ENCODE measurements at regions not wholly inside any gene's neighbourhood (a gene's known extent, or its start where the extent isn't known, plus 50 kb on each side); places are given as distances from the start of the nearest gene placed in this dataset.

GRCh38 chr5:167631191-167631590 lies 660.3 kb upstream of the WWC1 start:
- H3K9me3 Mint-ChIP-seq = peaks cover 5% of the 10 kb centered on the region
- no peaks in the 10 kb centered on the region for H3K36me3 Mint-ChIP-seq (ENCODE audit: low read depth)
- H3K4me3 Mint-ChIP-seq = no peak overlapping the region
- H3K27me3 Mint-ChIP-seq = no peaks in the 10 kb centered on the region
- H3K4me1 Mint-ChIP-seq (ENCODE audit: low read depth) = no peaks in the 10 kb centered on the region
- no peak overlapping the region for H3K27ac Mint-ChIP-seq

DNA sequence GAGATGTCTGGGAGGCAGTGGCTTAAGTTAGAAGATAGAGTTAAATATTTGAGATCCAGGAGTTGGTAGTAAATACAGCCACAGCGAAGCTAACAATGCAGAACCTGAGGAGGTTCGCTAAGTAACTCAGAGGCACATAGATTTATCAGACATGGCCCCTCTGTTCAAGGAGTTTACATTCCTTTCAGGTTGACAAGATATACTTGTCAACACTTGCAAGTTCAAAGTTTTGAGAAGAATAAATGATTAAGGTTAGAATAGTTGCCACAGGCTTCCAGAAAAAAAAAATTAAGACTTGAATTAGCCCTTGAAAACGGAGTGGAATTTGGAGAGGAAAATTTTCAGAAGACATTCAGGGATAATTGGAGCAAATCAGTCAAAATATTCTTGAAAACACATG lies 658.3 kb upstream of the WWC1 start:
- Mint-ChIP-seq H3K9me3 (peaks cover 5% of the 10 kb centered on the region), H3K36me3 (ENCODE audit: low read depth) (no peaks in the 10 kb centered on the region), H3K27ac (no peak overlapping the region), H3K4me1 (ENCODE audit: low read depth) (no peaks in the 10 kb centered on the region), H3K27me3 (no peaks in the 10 kb centered on the region), H3K4me3 (no peak overlapping the region)

DNA sequence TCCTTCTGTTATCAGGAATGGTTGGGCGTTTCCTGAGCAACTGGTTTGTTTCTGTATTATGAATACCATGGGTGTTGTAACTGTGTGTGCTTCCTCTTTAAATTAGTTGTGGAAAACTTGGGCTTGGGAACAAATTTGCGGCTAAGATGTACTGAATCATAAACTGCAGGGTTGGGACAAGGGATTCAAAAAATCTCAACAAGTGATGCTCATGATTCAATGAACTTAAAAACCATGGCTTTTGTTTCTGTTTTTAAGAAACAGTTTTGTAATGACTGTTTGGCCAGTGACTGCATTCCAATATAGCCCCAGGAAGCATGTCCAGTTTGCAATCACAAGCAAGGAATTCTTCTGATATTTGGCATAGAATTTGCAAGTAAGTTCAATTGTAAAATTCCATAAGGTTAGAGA lies 657.5 kb upstream of the WWC1 start:
- no peaks in the 10 kb centered on the region for H3K27me3 Mint-ChIP-seq
- peaks cover 5% of the 10 kb centered on the region for H3K9me3 Mint-ChIP-seq
- H3K27ac Mint-ChIP-seq = no peak overlapping the region
- no peaks in the 10 kb centered on the region for H3K4me1 Mint-ChIP-seq (ENCODE audit: low read depth)
- no peak overlapping the region for H3K4me3 Mint-ChIP-seq
- no peaks in the 10 kb centered on the region for H3K36me3 Mint-ChIP-seq (ENCODE audit: low read depth)

DNA sequence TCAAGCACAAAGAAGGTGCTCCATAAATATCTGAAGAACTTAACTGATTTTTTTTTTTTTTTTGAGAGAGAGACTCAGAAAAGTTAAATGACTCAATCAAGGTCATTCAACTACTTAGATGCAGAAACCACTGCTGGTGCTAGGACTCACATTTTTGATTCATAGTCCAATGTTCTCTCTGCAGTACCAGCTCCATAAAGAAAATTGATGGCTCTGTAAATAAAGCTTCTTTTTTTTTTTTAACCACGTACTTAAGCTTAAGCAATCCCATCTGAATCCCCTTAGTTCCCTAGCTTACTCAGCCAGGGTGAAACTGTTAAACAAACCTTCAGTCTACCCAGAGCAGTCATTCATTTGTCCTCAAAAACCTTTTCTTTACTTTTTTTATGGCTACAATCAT lies 657.0 kb upstream of the WWC1 start:
- Mint-ChIP-seq H3K27me3 (no peaks in the 10 kb centered on the region), H3K4me1 (ENCODE audit: low read depth) (no peaks in the 10 kb centered on the region), H3K36me3 (ENCODE audit: low read depth) (no peaks in the 10 kb centered on the region), H3K4me3 (no peak overlapping the region), H3K27ac (no peak overlapping the region), H3K9me3 (peaks cover 5% of the 10 kb centered on the region)

- Mint-ChIP-seq H3K9me3 (peaks cover 4% of the 10 kb centered on the region), H3K27me3 (no peaks in the 10 kb centered on the region), H3K4me3 (no peak overlapping the region)
These were observed 652.6 kb upstream of the WWC1 start for GRCh38 chr5:167638816-167639215.

DNA sequence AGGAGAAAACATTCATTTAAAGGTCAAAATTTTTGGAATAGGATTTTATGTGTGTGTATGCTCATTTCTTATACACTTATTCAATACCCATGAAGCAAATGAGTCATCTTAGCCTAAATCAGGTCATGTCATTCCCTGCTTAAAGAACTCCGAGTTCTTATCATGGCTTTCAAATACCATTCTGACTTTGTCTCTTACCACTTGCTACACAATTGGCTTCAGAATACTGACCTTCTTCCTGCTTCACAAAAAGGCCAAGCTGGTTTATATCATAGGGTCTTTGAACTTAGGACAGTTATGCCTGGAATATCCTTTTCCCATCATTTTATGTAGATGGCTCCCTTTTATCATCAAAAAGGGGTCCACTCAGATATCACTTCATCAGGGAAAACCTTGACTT lies 652.2 kb upstream of the WWC1 start:
- Mint-ChIP-seq H3K27ac (no peak overlapping the region), H3K9me3 (peaks cover 4% of the 10 kb centered on the region), H3K36me3 (ENCODE audit: low read depth) (no peaks in the 10 kb centered on the region), H3K27me3 (no peaks in the 10 kb centered on the region), H3K4me3 (no peak overlapping the region), H3K4me1 (ENCODE audit: low read depth) (no peaks in the 10 kb centered on the region)

More at GRCh38 chr5:167638816-167639215, 652.6 kb upstream of the WWC1 start:
- no peak overlapping the region for H3K27ac Mint-ChIP-seq
- no peaks in the 10 kb centered on the region for H3K36me3 Mint-ChIP-seq (ENCODE audit: low read depth)
- no peaks in the 10 kb centered on the region for H3K4me1 Mint-ChIP-seq (ENCODE audit: low read depth)

GRCh38 chr5:167639766-167640165 lies 651.7 kb upstream of the WWC1 start:
- H3K36me3 Mint-ChIP-seq (ENCODE audit: low read depth) = no peaks in the 10 kb centered on the region
- peaks cover 4% of the 10 kb centered on the region for H3K9me3 Mint-ChIP-seq

DNA sequence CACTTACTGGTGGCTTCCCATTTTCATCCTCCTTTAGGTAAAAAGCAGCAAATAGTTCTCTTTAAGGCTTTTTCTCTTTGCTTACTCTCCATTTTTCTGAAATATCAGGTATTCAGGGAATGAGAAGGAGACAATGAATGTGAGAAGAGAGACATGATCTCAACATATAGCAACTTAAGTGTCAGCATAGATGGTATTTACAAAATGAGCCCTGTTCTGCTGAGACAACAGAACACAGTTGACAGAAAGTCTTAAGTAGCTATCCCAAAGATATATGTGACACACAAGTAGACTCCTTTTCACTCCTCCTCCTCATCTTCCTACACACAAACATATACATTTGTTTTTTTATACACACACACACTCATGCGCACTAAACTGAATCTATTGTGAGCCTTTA lies 649.3 kb upstream of the WWC1 start:
- Mint-ChIP-seq H3K27ac (no peak overlapping the region), H3K4me1 (ENCODE audit: low read depth) (no peaks in the 10 kb centered on the region), H3K27me3 (no peaks in the 10 kb centered on the region), H3K36me3 (ENCODE audit: low read depth) (no peaks in the 10 kb centered on the region), H3K4me3 (no peak overlapping the region), H3K9me3 (peaks cover 4% of the 10 kb centered on the region)

More at GRCh38 chr5:167639766-167640165, 651.7 kb upstream of the WWC1 start:
- no peak overlapping the region for H3K4me3 Mint-ChIP-seq
- H3K4me1 Mint-ChIP-seq (ENCODE audit: low read depth) = no peaks in the 10 kb centered on the region
- no peaks in the 10 kb centered on the region for H3K27me3 Mint-ChIP-seq
- no peak overlapping the region for H3K27ac Mint-ChIP-seq

GRCh38 chr5:167642779-167643517 lies 648.5 kb upstream of the WWC1 start:
- Mint-ChIP-seq H3K4me1 (ENCODE audit: low read depth) (no peaks in the 10 kb centered on the region), H3K27me3 (no peaks in the 10 kb centered on the region), H3K36me3 (ENCODE audit: low read depth) (no peaks in the 10 kb centered on the region), H3K27ac (no peak overlapping the region), H3K9me3 (peaks cover 4% of the 10 kb centered on the region), H3K4me3 (no peak overlapping the region)

DNA sequence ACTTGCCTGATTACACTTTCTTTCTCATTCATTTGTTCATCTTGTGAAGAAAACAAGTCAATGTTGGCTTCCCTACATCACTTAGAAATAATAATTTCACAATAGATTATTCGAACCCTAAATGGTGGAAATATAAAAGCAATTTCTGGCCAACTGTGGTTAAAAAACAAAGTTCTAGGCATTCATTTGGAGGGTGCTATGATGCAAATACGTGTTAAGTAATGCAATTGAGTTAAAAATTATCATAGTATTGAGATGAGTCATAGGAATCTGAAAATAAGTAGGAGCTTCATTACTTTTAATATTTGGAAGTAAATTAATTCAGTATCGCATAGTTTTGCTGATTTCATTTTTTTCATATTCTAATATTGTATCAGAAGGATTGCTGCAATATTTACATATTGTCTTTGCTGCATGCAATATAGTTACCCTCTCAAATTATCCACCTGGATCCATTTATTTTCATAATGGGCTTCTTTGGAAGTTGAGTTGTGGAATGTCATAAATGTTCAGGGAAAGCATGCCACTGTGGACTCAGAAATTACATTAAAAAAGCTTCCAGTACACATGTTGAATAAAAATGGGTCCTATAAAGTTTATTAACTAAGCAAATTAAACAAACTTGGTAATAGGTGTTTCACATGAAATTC lies 647.7 kb upstream of the WWC1 start:
- Mint-ChIP-seq H3K27me3 (no peaks in the 10 kb centered on the region), H3K9me3 (peaks cover 4% of the 10 kb centered on the region), H3K36me3 (ENCODE audit: low read depth) (no peaks in the 10 kb centered on the region), H3K4me3 (no peak overlapping the region), H3K4me1 (ENCODE audit: low read depth) (no peaks in the 10 kb centered on the region), H3K27ac (no peak overlapping the region)

DNA sequence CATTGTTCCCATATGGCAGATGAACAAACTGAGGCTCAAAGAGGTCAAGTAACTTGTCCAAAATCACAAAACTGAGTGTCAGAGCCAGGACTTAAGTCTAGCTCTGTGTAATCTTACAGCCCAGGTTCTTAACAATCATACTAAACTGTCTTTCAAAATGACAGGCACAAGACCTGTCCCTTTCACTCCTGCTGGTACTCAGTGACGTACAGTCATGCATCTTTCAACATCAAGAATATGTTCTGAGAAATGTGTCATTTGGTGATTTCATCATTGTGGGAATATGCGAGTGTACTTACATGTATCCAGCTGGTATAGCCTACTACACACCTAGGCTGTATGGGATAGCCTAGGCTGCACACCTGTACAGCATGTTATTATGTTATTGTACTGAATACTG lies 646.8 kb upstream of the WWC1 start:
- Mint-ChIP-seq H3K27me3 (no peaks in the 10 kb centered on the region), H3K36me3 (ENCODE audit: low read depth) (no peaks in the 10 kb centered on the region), H3K9me3 (peaks cover 4% of the 10 kb centered on the region)

GRCh38 chr5:167649471-167649870 lies 642.0 kb upstream of the WWC1 start:
- H3K4me1 Mint-ChIP-seq (ENCODE audit: low read depth) = no peaks in the 10 kb centered on the region
- no peaks in the 10 kb centered on the region for H3K9me3 Mint-ChIP-seq
- H3K27ac Mint-ChIP-seq = no peak overlapping the region
- no peaks in the 10 kb centered on the region for H3K27me3 Mint-ChIP-seq
- no peak overlapping the region for H3K4me3 Mint-ChIP-seq
- no peaks in the 10 kb centered on the region for H3K36me3 Mint-ChIP-seq (ENCODE audit: low read depth)

More for the DNA sequence above, 646.8 kb upstream of the WWC1 start:
- H3K4me3 Mint-ChIP-seq = no peak overlapping the region
- no peaks in the 10 kb centered on the region for H3K4me1 Mint-ChIP-seq (ENCODE audit: low read depth)
- H3K27ac Mint-ChIP-seq = no peak overlapping the region

GRCh38 chr5:167652690-167653089 lies 638.8 kb upstream of the WWC1 start:
- Mint-ChIP-seq H3K9me3 (peaks cover 4% of the 10 kb centered on the region), H3K27ac (no peak overlapping the region), H3K27me3 (no peaks in the 10 kb centered on the region), H3K4me1 (ENCODE audit: low read depth) (no peaks in the 10 kb centered on the region), H3K36me3 (ENCODE audit: low read depth) (no peaks in the 10 kb centered on the region), H3K4me3 (no peak overlapping the region)

- no peaks in the 10 kb centered on the region for H3K27me3 Mint-ChIP-seq
- H3K4me1 Mint-ChIP-seq (ENCODE audit: low read depth) = no peaks in the 10 kb centered on the region
- no peaks in the 10 kb centered on the region for H3K36me3 Mint-ChIP-seq (ENCODE audit: low read depth)
- no peak overlapping the region for H3K4me3 Mint-ChIP-seq
- H3K27ac Mint-ChIP-seq = no peak overlapping the region
- peaks cover 4% of the 10 kb centered on the region for H3K9me3 Mint-ChIP-seq
These were observed 637.8 kb upstream of the WWC1 start for GRCh38 chr5:167653645-167654106.

DNA sequence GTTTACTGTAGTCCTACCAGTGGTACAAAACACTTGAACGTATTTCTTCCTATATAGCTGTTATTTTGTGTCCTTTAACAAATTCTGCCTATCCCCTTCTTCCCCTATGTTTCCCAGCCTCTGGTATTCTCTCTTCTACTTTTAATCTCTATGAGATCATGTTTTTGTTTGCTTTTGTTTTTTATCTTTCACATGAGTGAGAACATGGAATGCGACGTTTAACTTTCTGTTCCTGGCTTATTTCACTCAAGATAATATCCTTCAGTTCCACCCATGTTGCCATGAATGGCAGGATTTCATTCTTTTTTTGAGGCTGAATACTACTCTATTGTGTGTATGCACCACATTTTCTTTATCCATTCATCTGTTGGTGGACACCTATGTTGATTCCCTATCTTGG lies 634.4 kb upstream of the WWC1 start:
- no peak overlapping the region for H3K4me3 Mint-ChIP-seq
- H3K27me3 Mint-ChIP-seq = no peaks in the 10 kb centered on the region

DNA sequence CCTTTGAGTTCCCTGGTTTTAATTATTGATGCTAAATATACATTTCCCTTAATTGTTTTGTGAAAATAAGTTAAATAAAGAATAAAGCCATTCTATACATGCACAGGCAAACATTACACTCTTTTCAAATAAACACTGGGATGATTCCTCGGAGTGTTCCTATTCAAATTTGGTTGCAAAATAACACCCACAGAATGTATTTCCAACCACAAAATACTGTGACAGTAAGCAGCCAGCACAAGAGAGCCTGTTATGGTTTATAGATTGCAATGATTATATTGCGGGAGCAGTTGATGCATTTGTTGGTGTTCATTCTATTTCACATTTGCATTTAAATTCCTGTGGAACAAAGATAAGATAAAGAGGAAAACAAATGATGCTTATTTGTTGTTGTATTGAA lies 632.6 kb upstream of the WWC1 start:
- H3K9me3 Mint-ChIP-seq = peaks cover 4% of the 10 kb centered on the region
- no peaks in the 10 kb centered on the region for H3K36me3 Mint-ChIP-seq (ENCODE audit: low read depth)
- no peak overlapping the region for H3K4me3 Mint-ChIP-seq
- H3K27me3 Mint-ChIP-seq = no peaks in the 10 kb centered on the region
- no peaks in the 10 kb centered on the region for H3K4me1 Mint-ChIP-seq (ENCODE audit: low read depth)
- H3K27ac Mint-ChIP-seq = no peak overlapping the region

More for the DNA sequence above, 634.4 kb upstream of the WWC1 start:
- Mint-ChIP-seq H3K4me1 (ENCODE audit: low read depth) (no peaks in the 10 kb centered on the region), H3K27ac (no peak overlapping the region), H3K9me3 (peaks cover 4% of the 10 kb centered on the region), H3K36me3 (ENCODE audit: low read depth) (no peaks in the 10 kb centered on the region)
